Effector memory CD4-positive, alpha-beta T cell (primary cell): ENCODE measurements at regions not wholly inside any gene's neighbourhood (a gene's known extent, or its start where the extent isn't known, plus 50 kb on each side); places are given as distances from the start of the nearest gene placed in this dataset.

Experiments
- DNase-seq, 3 donors: peaks; one replicate each; pipeline ENCODE4 v3.0.0-alpha.2; 2020
- H3K27ac ChIP-seq: 2 replicates; pipeline ENCODE4 v1.7.0; 2013; ENCODE audit warnings: mild to moderate bottlenecking, low read length, moderate library complexity; ENCODE audit not compliant: insufficient read depth, poor library complexity, severe bottlenecking
- H3K27me3 ChIP-seq: replicated peaks from 2 replicates; pipeline ENCODE4 v1.7.0; 2013; ENCODE audit warnings: mild to moderate bottlenecking, low read length; ENCODE audit not compliant: insufficient read depth, control insufficient read depth, poor library complexity, severe bottlenecking
- H3K36me3 ChIP-seq: 2 replicates; pipeline ENCODE4 v1.7.0; 2013; ENCODE audit warnings: mild to moderate bottlenecking, low read length, moderate library complexity; ENCODE audit not compliant: control insufficient read depth, insufficient read depth
- H3K4me1 ChIP-seq: 2 replicates; pipeline ENCODE4 v1.7.0; 2013; ENCODE audit warnings: low read length, mild to moderate bottlenecking; ENCODE audit not compliant: control insufficient read depth, insufficient read depth, poor library complexity, severe bottlenecking
- H3K4me3 ChIP-seq: 2 replicates; pipeline ENCODE4 v1.7.0; 2013; ENCODE audit warnings: low read length, low read depth, mild to moderate bottlenecking; ENCODE audit not compliant: insufficient read depth, poor library complexity, severe bottlenecking
- H3K9me3 ChIP-seq: 2 replicates; pipeline ENCODE4 v1.7.0; 2013; ENCODE audit warnings: mild to moderate bottlenecking, low read length, moderate library complexity; ENCODE audit not compliant: control insufficient read depth

DNA sequence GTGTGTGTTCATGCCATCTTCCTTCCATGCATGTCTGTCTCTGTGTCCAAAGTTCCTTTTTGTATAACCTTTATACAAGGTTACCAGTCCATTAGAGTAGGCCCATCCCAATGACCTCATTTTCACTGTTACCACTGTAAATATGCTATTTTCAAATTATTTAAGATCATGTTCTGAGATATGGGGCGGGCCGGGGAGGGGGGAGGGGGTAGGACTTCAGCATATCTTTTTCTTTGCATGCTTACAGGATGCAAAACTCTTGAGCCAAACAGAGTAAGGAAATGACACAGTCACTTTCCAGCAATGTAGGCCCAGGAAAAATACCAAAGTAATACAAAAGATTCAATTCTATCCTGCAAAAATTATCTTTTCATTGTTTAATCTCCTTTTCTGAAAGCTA is 124.1 kb upstream of the HNRNPA3 start:
- Histone ChIP-seq H3K9me3 (no peaks in the 10 kb centered on the region), H3K4me3 (no peak overlapping the region), H3K27me3 (no peaks in the 10 kb centered on the region), H3K36me3 (no peaks in the 10 kb centered on the region), H3K27ac (no peak overlapping the region), H3K4me1 (no peaks in the 10 kb centered on the region)
- no peak for DNase-seq

DNA sequence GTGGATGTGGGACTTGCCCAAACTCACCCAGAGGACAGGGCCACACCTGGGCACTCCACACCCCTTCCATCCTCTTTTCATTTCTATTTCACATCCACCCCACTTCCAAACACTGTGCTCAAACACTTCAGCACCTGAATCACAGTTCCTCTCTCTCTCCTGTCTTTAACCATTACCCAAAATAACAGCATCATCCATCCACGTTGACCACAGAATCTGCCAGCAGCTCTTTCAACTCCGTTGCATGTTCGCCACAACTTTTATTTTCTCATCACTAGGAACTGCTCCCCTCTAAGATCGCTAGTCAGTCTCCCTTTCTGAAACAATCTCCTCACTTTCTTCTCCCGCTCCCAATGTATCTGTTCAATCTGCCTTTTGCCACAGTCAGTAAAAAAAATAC is 121.6 kb upstream of the HNRNPA3 start:
- DNase-seq: no peak
- H3K4me1 ChIP-seq: no peaks in the 10 kb centered on the region
- no peaks in the 10 kb centered on the region for H3K36me3 ChIP-seq
- no peak overlapping the region for H3K27ac ChIP-seq
- H3K4me3 ChIP-seq: no peak overlapping the region
- no peaks in the 10 kb centered on the region for H3K27me3 ChIP-seq
- H3K9me3 ChIP-seq: no peaks in the 10 kb centered on the region

- H3K27me3 ChIP-seq: no peaks in the 10 kb centered on the region
- no peaks in the 10 kb centered on the region for H3K4me1 ChIP-seq
Measured at GRCh38 chr2:177093371-177093770, 119.2 kb upstream of the HNRNPA3 start.

GRCh38 chr2:177098001-177098613 is 114.5 kb upstream of the HNRNPA3 start:
- no peak for DNase-seq
- H3K4me3 ChIP-seq: no peak overlapping the region
- H3K9me3 ChIP-seq: no peaks in the 10 kb centered on the region
- H3K4me1 ChIP-seq: no peaks in the 10 kb centered on the region
- no peaks in the 10 kb centered on the region for H3K27me3 ChIP-seq
- H3K27ac ChIP-seq: no peak overlapping the region
- H3K36me3 ChIP-seq: no peaks in the 10 kb centered on the region

More at GRCh38 chr2:177093371-177093770, 119.2 kb upstream of the HNRNPA3 start:
- Histone ChIP-seq H3K9me3 (no peaks in the 10 kb centered on the region), H3K4me3 (no peak overlapping the region), H3K27ac (no peak overlapping the region), H3K36me3 (no peaks in the 10 kb centered on the region)
- DNase-seq: no peak

DNA sequence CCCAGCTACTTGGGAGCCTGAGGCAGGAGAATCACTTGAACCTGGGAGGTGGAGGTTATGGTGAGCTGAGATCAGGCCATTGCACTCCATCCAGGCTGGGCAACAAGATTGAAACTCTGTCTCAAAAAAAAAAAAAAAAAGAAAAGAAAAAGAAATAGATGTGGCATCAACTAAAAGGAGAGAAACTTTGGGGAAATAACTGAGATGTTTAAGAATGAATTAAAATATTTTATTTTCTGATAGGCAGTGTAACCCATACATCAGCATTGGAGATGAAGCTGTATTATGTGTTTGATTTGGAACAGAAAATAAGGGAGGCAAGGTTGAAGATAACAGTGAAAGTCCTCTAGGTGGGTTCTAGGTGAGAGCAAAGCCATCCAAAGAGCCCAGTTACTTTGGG is 110.7 kb upstream of the HNRNPA3 start:
- Histone ChIP-seq H3K4me3 (no peak overlapping the region), H3K27me3 (no peaks in the 10 kb centered on the region), H3K4me1 (no peaks in the 10 kb centered on the region), H3K36me3 (no peaks in the 10 kb centered on the region), H3K9me3 (no peaks in the 10 kb centered on the region), H3K27ac (no peak overlapping the region)
- no peak for DNase-seq

- Histone ChIP-seq H3K4me3 (no peak overlapping the region), H3K9me3 (no peaks in the 10 kb centered on the region), H3K36me3 (no peaks in the 10 kb centered on the region), H3K4me1 (no peaks in the 10 kb centered on the region), H3K27me3 (no peaks in the 10 kb centered on the region), H3K27ac (no peak overlapping the region)
- DNase-seq: no peak
Measured at GRCh38 chr2:177106212-177106611, 106.4 kb upstream of the HNRNPA3 start.

GRCh38 chr2:177108890-177109289 is 103.7 kb upstream of the HNRNPA3 start:
- Histone ChIP-seq H3K4me1 (no peaks in the 10 kb centered on the region), H3K27me3 (no peaks in the 10 kb centered on the region), H3K27ac (no peak overlapping the region), H3K36me3 (no peaks in the 10 kb centered on the region), H3K4me3 (no peak overlapping the region), H3K9me3 (no peaks in the 10 kb centered on the region)
- no peak for DNase-seq

DNA sequence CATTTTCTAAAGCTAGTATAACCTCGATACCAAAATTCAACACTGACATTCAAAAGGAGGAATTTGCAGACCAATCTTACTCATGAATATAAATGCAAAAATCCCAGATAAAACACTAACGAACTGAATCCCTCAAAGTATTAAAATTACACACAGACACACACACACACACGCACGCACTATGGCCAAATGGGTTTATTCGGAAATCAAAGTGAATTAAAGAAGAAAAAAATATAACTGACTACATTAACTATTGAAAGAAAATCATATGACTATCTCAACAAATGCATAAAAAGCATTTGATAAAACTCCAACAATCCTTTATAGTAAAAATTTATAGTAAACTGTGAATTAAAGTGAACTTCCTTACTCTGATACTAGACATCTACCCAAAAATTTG is 97.9 kb upstream of the HNRNPA3 start:
- Histone ChIP-seq H3K27ac (no peak overlapping the region), H3K36me3 (no peaks in the 10 kb centered on the region), H3K27me3 (no peaks in the 10 kb centered on the region), H3K4me3 (no peak overlapping the region), H3K9me3 (no peaks in the 10 kb centered on the region), H3K4me1 (no peaks in the 10 kb centered on the region)
- DNase-seq: no peak

- Histone ChIP-seq H3K27ac (no peak overlapping the region), H3K4me3 (no peak overlapping the region), H3K27me3 (no peaks in the 10 kb centered on the region), H3K9me3 (no peaks in the 10 kb centered on the region), H3K36me3 (no peaks in the 10 kb centered on the region), H3K4me1 (no peaks in the 10 kb centered on the region)
- no peak for DNase-seq
Measured at GRCh38 chr2:177117755-177118154, 94.8 kb upstream of the HNRNPA3 start.

DNA sequence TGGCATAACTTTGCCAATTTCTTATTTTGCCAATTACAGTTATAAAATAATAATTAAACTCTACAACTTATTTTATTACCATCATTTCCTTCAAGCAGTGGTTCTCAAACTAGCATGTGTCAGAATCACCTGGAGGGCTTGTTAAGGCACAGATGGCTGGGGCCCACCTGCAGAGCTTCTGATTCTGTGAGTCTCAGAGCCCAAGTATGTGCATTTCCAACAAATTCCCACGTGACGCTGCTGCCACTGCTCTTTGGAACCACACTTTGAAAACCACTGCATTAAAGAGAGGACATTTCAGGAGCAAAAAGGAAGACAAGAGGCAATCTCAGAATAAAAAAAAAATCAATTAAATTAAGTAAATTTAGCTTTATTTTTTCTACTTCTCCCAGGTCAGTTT is 94.0 kb upstream of the HNRNPA3 start:
- no peak for DNase-seq

More for the DNA sequence above, 94.0 kb upstream of the HNRNPA3 start:
- no peaks in the 10 kb centered on the region for H3K4me1 ChIP-seq
- H3K4me3 ChIP-seq: no peak overlapping the region
- no peaks in the 10 kb centered on the region for H3K27me3 ChIP-seq
- no peaks in the 10 kb centered on the region for H3K36me3 ChIP-seq
- H3K9me3 ChIP-seq: no peaks in the 10 kb centered on the region
- H3K27ac ChIP-seq: no peak overlapping the region
